Epithelial cell of esophagus (primary cell): ENCODE measurements at regions not wholly inside any gene's neighbourhood (a gene's known extent, or its start where the extent isn't known, plus 50 kb on each side); places are given as distances from the start of the nearest gene placed in this dataset.

ENCODE experiments used
- DNase-seq: peaks from one replicate; pipeline ENCODE4 v3.0.0; 2010; ENCODE audit warnings: low read depth
- H3K4me3 ChIP-seq: 2 replicates; pipeline ENCODE4 v1.5.1; 2011; ENCODE audit warnings: mild to moderate bottlenecking, low read length, control low read depth
- CTCF ChIP-seq: IDR thresholded peaks from 2 replicates; pipeline ENCODE4 v1.5.1; 2011; ENCODE audit warnings: low read depth, mild to moderate bottlenecking, low read length, control low read depth, inconsistent platforms; ENCODE audit not compliant: insufficient read depth; ENCODE audit errors: missing control alignments

- DNase-seq, result no peak
- no peak for TF ChIP-seq CTCF
- H3K4me3 ChIP-seq, result no peak overlapping the region
Observed at GRCh38 chr9:84590706-84591105, 78.8 kb upstream of the NTRK2 start.

DNA sequence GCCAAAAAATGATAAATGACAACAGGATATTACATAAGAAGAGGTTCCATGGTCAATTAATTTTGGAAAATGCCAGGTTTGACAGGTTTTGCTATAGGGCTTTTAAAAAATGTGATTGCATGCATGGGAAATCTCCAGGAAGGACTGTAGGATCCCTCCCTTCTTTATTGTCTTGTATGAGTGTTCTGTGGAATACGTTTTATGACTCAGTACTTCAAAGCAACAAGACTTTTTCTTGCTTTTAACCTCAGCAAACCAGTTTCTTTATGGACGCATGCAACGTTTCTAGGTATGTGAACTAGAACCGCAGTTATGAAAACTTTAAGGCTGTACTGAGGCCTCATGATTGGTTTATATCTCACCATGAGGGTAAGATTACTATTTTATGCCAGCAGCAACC, 76.6 kb upstream of the NTRK2 start:
- no peak for TF ChIP-seq CTCF
- no peak overlapping the region for H3K4me3 ChIP-seq
- DNase-seq, result peak; percentile 66

GRCh38 chr9:84593352-84593751, 76.2 kb upstream of the NTRK2 start:
- DNase-seq, result no peak
- TF ChIP-seq CTCF, result no peak
- no peak overlapping the region for H3K4me3 ChIP-seq

- DNase-seq, result no peak
- no peak overlapping the region for H3K4me3 ChIP-seq
- TF ChIP-seq CTCF, result no peak
Observed at GRCh38 chr9:84597131-84597530, 72.4 kb upstream of the NTRK2 start.

GRCh38 chr9:84598921-84599636, 70.5 kb upstream of the NTRK2 start:
- TF ChIP-seq CTCF, result no peak
- no peak for DNase-seq

DNA sequence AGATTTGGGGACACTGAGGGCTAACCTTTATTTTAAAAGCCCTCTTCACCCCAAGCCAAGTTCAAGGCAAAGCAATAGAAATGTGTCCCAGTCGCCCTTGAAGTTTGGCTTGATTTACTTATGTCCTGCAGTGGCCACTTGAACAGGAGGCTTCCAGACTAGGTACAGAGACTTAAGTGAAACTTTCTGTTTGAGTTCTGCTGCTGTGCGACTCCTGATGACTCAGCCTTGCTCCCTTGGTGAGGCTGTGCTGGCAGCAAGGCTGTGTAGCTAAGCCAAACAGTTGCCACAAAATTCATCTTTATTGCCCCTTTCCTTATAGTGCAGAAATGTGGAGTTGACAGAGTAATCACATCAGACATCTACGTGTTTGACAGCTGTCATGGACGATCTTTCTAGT, 68.8 kb upstream of the NTRK2 start:
- DNase-seq, result peak; percentile 49
- no peak for TF ChIP-seq CTCF
- H3K4me3 ChIP-seq, result no peak overlapping the region

More at GRCh38 chr9:84598921-84599636, 70.5 kb upstream of the NTRK2 start:
- H3K4me3 ChIP-seq, result no peak overlapping the region

- no peak for DNase-seq
- TF ChIP-seq CTCF, result no peak
- H3K4me3 ChIP-seq, result no peak overlapping the region
Observed at GRCh38 chr9:84604223-84604622, 65.3 kb upstream of the NTRK2 start.
